Astrocyte (in vitro differentiated cells and primary cell): ENCODE measurements at regions not wholly inside any gene's neighbourhood (a gene's known extent, or its start where the extent isn't known, plus 50 kb on each side); places are given as distances from the start of the nearest gene placed in this dataset.

ENCODE experiments used
- DNase-seq: peaks from one replicate; pipeline ENCODE4 v3.0.0-alpha.2; 2010; ENCODE audit warnings: low read depth
- FAIRE-seq: peaks from 2 replicates; lab custom pipeline; 2011; peaks lifted over from hg19 to GRCh38; lab: Jason Lieb, UNC
- H2AFZ ChIP-seq: 2 replicates; pipeline ENCODE4 v1.6.0; 2012; ENCODE audit warnings: low read depth, low read length, inconsistent platforms
- H3K27ac ChIP-seq: 2 replicates; pipeline ENCODE4 v1.5.1; 2011; ENCODE audit warnings: low read depth, low read length, inconsistent platforms
- H3K27me3 ChIP-seq: 2 replicates; pipeline ENCODE4 v1.6.0; 2011; ENCODE audit warnings: low read length, inconsistent platforms; ENCODE audit not compliant: insufficient read depth
- H3K36me3 ChIP-seq: 2 replicates; pipeline ENCODE4 v1.5.1; 2011; ENCODE audit warnings: low read length, inconsistent platforms; ENCODE audit not compliant: insufficient read depth
- H3K4me1 ChIP-seq: 2 replicates; pipeline ENCODE4 v1.5.1; 2011; ENCODE audit warnings: low read length, inconsistent platforms; ENCODE audit not compliant: insufficient read depth
- H3K4me2 ChIP-seq: 2 replicates; pipeline ENCODE4 v1.6.0; 2012; ENCODE audit warnings: low read length, inconsistent platforms
- H3K4me3 ChIP-seq: 2 replicates; pipeline ENCODE4 v1.5.1; 2011; ENCODE audit warnings: low read depth, mild to moderate bottlenecking, low read length, inconsistent platforms; ENCODE audit not compliant: insufficient read depth
- H3K79me2 ChIP-seq: 2 replicates; pipeline ENCODE4 v1.6.0; 2012; ENCODE audit warnings: mild to moderate bottlenecking, low read length, inconsistent platforms; ENCODE audit not compliant: insufficient read depth
- H3K9ac ChIP-seq: 2 replicates; pipeline ENCODE4 v1.6.0; 2012; ENCODE audit warnings: mild to moderate bottlenecking, low read length, inconsistent platforms
- H3K9me3 ChIP-seq: 2 replicates; pipeline ENCODE4 v1.5.1; 2012; ENCODE audit warnings: low read depth, mild to moderate bottlenecking, low read length, inconsistent platforms; ENCODE audit not compliant: insufficient read depth
- H4K20me1 ChIP-seq: 2 replicates; pipeline ENCODE4 v1.6.0; 2012; ENCODE audit warnings: low read length, inconsistent platforms; ENCODE audit not compliant: insufficient read depth
- H3K27ac Mint-ChIP-seq: one replicate; pipeline ENCODE4 v1.8.0; 2021; ENCODE audit warnings: mild to moderate bottlenecking, mixed read lengths; ENCODE audit not compliant: unreplicated experiment
- H3K27me3 Mint-ChIP-seq: one replicate; pipeline ENCODE4 v1.8.0; 2021; ENCODE audit warnings: low read depth, mixed read lengths; ENCODE audit not compliant: unreplicated experiment
- H3K36me3 Mint-ChIP-seq: one replicate; pipeline ENCODE4 v1.8.0; 2021; ENCODE audit warnings: low read depth, mixed read lengths; ENCODE audit not compliant: unreplicated experiment
- H3K4me1 Mint-ChIP-seq: one replicate; pipeline ENCODE4 v1.8.0; 2021; ENCODE audit warnings: low read depth, mixed read lengths; ENCODE audit not compliant: unreplicated experiment
- H3K4me3 Mint-ChIP-seq: one replicate; pipeline ENCODE4 v1.8.0; 2021; ENCODE audit warnings: mild to moderate bottlenecking, moderate library complexity, mixed read lengths; ENCODE audit not compliant: unreplicated experiment
- H3K9me3 Mint-ChIP-seq: one replicate; pipeline ENCODE4 v1.8.0; 2021; ENCODE audit warnings: mild to moderate bottlenecking, mixed read lengths; ENCODE audit not compliant: unreplicated experiment
- CTCF ChIP-seq: IDR thresholded peaks from 2 replicates; pipeline ENCODE4 v1.5.1; 2011; ENCODE audit warnings: low read depth, mild to moderate bottlenecking, inconsistent platforms, low read length, moderate library complexity; ENCODE audit not compliant: insufficient read depth
- EZH2 ChIP-seq: IDR thresholded peaks from 2 replicates; pipeline ENCODE4 v1.6.1; 2012; ENCODE audit warnings: mild to moderate bottlenecking, low read length, inconsistent platforms; ENCODE audit not compliant: insufficient read depth

DNA sequence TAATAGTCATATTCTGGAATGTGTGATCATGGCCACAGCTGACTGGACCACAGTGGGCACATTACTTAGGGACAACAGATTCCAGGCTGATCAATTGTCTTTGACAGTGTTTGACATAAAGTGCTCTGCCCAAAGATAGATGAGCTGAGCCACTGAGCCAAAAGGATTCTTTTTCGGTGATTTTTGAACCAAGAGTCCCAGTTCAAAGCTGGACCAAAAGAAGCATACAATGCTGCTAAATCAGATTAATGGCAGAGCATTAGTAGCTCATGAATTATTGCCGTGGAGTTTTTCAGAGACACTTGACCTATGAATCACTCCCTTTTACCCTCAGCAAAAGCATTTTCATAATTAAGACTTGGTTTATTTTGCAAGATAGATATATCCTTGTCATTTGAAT, 160.6 kb downstream of the IZUMO3 start:
- Histone ChIP-seq H3K4me1 (no peaks in the 10 kb centered on the region), H3K9ac (no peak overlapping the region), H3K36me3 (no peaks in the 10 kb centered on the region), H2AFZ (no peak overlapping the region), H3K27me3 (no peaks in the 10 kb centered on the region), H3K79me2 (no peaks in the 10 kb centered on the region), H3K4me3 (no peak overlapping the region), H4K20me1 (no peaks in the 10 kb centered on the region), H3K9me3 (no peaks in the 10 kb centered on the region), H3K4me2 (no peak overlapping the region), H3K27ac (no peak overlapping the region)
- Mint-ChIP-seq H3K4me3 (no peak overlapping the region), H3K27me3 (no peaks in the 10 kb centered on the region), H3K4me1 (peaks cover 13% of the 10 kb centered on the region), H3K27ac (no peak overlapping the region), H3K9me3 (no peaks in the 10 kb centered on the region), H3K36me3 (no peaks in the 10 kb centered on the region)
- DNase-seq (no peak), FAIRE-seq (no peak)
- TF ChIP-seq EZH2 (no peak), CTCF (no peak)

- peaks cover 13% of the 10 kb centered on the region for H3K4me1 Mint-ChIP-seq
- H3K4me3 Mint-ChIP-seq = no peak overlapping the region
- FAIRE-seq (no peak), DNase-seq (peak; percentile 22)
- TF ChIP-seq CTCF (no peak), EZH2 (no peak)
- H3K27me3 Mint-ChIP-seq = no peaks in the 10 kb centered on the region
- no peaks in the 10 kb centered on the region for H4K20me1 ChIP-seq
- H3K27ac ChIP-seq = no peak overlapping the region
- no peak overlapping the region for H2AFZ ChIP-seq
- no peaks in the 10 kb centered on the region for H3K27me3 ChIP-seq
- no peaks in the 10 kb centered on the region for H3K4me1 ChIP-seq
- no peak overlapping the region for H3K9ac ChIP-seq
- H3K9me3 ChIP-seq = no peaks in the 10 kb centered on the region
- no peaks in the 10 kb centered on the region for H3K36me3 ChIP-seq
- H3K4me3 ChIP-seq = no peak overlapping the region
- H3K79me2 ChIP-seq = no peaks in the 10 kb centered on the region
- no peak overlapping the region for H3K4me2 ChIP-seq
- H3K27ac Mint-ChIP-seq = peak overlapping the region; percentile 28
- H3K36me3 Mint-ChIP-seq = no peaks in the 10 kb centered on the region
- H3K9me3 Mint-ChIP-seq = no peaks in the 10 kb centered on the region
These were observed 163.1 kb downstream of the IZUMO3 start for GRCh38 chr9:24382566-24382965.

DNA sequence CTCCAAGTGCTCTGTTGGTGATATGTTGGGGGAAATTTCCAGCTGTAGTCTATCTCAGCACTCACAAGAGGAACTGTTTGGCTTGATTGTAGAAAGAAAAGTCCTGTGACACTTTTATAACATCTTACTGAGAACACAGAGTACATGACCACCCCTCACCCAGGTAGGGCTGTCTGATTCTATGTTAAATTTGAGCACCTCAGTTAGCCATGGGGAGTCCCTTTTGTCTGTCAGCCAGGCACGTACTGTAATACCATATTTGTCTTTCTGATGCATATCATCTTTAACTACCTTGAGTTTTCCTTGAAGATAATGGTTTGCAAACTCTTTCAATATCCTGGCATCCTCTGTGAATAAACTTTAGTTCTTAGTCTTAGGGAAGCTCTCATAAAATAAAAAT, 164.5 kb downstream of the IZUMO3 start:
- Histone ChIP-seq H3K36me3 (no peaks in the 10 kb centered on the region), H3K79me2 (no peaks in the 10 kb centered on the region), H3K27me3 (no peaks in the 10 kb centered on the region), H3K27ac (no peak overlapping the region), H3K9ac (no peak overlapping the region), H3K4me1 (no peaks in the 10 kb centered on the region), H3K4me2 (no peak overlapping the region), H3K4me3 (no peak overlapping the region), H4K20me1 (no peaks in the 10 kb centered on the region), H3K9me3 (peaks cover 4% of the 10 kb centered on the region), H2AFZ (no peak overlapping the region)
- Mint-ChIP-seq H3K4me1 (peaks cover 13% of the 10 kb centered on the region), H3K9me3 (peaks cover 3% of the 10 kb centered on the region), H3K36me3 (no peaks in the 10 kb centered on the region), H3K27me3 (no peaks in the 10 kb centered on the region), H3K4me3 (no peak overlapping the region), H3K27ac (no peak overlapping the region)
- TF ChIP-seq EZH2 = no peak
- TF ChIP-seq CTCF = no peak
- FAIRE-seq (no peak), DNase-seq (no peak)
